ENCODE measurements at regions not wholly inside any gene's neighbourhood (a gene's known extent, or its start where the extent isn't known, plus 50 kb on each side); places are given as distances from the start of the nearest gene placed in this dataset.

DNA sequence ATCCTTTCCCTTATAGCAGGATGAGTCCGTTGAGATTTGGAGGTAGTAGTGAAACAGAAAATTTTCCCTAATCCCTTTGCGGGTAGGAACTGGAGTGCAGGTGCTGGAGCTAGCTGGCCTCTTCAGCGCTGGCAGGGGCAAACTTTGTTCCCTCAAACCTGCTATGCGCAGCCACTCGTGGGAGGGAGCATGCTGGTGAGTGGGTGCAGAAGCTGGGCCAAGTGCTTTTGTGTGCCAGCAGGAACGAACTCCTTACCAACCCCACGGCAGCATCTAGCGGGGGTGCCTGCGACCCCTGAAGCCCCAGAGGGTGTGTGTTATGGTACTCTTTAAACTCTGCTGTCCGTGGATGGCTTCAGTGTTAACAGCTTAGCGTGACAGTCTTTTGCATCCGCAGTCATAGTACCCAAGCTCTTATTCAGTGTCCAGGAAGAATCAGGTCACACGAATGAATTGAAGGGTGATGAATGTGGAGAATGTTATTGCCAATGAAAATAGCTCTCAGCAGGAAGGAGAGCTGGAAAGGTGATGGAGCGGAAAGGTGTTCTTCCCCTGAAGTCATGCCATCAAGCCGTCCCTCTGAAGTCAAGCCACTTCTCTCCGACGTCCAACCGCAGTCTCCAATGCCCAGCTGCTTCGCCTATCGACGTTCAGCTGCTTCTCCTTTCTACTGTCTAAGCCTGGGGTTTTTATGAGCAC lies 1445.1 kb upstream of the CDH9 start:
- no peak overlapping the region for H3K23ac ChIP-seq (ENCODE audit: insufficient read length, low read depth, low read length)
- no peak overlapping the region for H3K27ac ChIP-seq (ENCODE audit: insufficient read length, low read depth, low read length)
- H3K9me3 Mint-ChIP-seq: peaks cover 0 to 2% of the 10 kb centered on the region in 2 experiments; a peak in 1 of 5 replicates
- peaks cover 4% of the 10 kb centered on the region; the same call in 1 of the 2 replicates for H3K4me1 ChIP-seq (ENCODE audit: insufficient read depth, low read length)
- H2AFZ ChIP-seq (ENCODE audit: low read length): no peak overlapping the region
- no peaks in the 10 kb centered on the region for H3K79me2 ChIP-seq (ENCODE audit: insufficient read depth, low read length)
- no peak overlapping the region for H3K4me2 ChIP-seq (ENCODE audit: insufficient read depth, insufficient read length, low read length)
- H3K18ac ChIP-seq (ENCODE audit: insufficient read length, low read depth, low read length): no peak overlapping the region
- no peak overlapping the region for H3K56ac ChIP-seq (ENCODE audit: insufficient read length, low read depth, low read length)
- no peaks in the 10 kb centered on the region for H3K23me2 ChIP-seq (ENCODE audit: insufficient read length, low read depth, low read length, poor library complexity, severe bottlenecking)
- H3K4me1 Mint-ChIP-seq: peaks cover 3 to 4% of the 10 kb centered on the region in 2 experiments
- H2BK15ac ChIP-seq (ENCODE audit: low read depth, low read length): no peak overlapping the region
- TF ChIP-seq, protein P1, sequence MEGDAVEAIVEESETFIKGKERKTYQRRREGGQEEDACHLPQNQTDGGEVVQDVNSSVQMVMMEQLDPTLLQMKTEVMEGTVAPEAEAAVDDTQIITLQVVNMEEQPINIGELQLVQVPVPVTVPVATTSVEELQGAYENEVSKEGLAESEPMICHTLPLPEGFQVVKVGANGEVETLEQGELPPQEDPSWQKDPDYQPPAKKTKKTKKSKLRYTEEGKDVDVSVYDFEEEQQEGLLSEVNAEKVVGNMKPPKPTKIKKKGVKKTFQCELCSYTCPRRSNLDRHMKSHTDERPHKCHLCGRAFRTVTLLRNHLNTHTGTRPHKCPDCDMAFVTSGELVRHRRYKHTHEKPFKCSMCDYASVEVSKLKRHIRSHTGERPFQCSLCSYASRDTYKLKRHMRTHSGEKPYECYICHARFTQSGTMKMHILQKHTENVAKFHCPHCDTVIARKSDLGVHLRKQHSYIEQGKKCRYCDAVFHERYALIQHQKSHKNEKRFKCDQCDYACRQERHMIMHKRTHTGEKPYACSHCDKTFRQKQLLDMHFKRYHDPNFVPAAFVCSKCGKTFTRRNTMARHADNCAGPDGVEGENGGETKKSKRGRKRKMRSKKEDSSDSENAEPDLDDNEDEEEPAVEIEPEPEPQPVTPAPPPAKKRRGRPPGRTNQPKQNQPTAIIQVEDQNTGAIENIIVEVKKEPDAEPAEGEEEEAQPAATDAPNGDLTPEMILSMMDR (conservative IDR thresholded peaks at IDR 0.05): no peak
- H3K27me3 ChIP-seq (ENCODE audit: insufficient read depth, low read length): no peaks in the 10 kb centered on the region
- no CpG with 5 or more reads among the region's 21 CpGs for WGBS (ENCODE audit: extremely low coverage, insufficient read length, low lambda C conversion rate)
- no peak overlapping the region for H3K9ac ChIP-seq (ENCODE audit: extremely low read depth, insufficient read length, low read length)
- no peak overlapping the region for H3K14ac ChIP-seq (ENCODE audit: insufficient read depth, low read length)
- DNase-seq: no peak
- no peak overlapping the region for H3K27ac Mint-ChIP-seq
- no peak overlapping the region for H2BK5ac ChIP-seq (ENCODE audit: insufficient read length, low read length)
- H3K27me3 Mint-ChIP-seq (ENCODE audit: low read depth): no peaks in the 10 kb centered on the region
- no peaks in the 10 kb centered on the region for H4K20me1 ChIP-seq (ENCODE audit: control insufficient read depth, insufficient read depth, insufficient read length)
- no peak overlapping the region for H2BK20ac ChIP-seq (ENCODE audit: low read depth, low read length, poor library complexity, severe bottlenecking)
- no peak overlapping the region for H3K4ac ChIP-seq (ENCODE audit: low read depth, low read length)
- H2BK12ac ChIP-seq (ENCODE audit: insufficient read length, low read depth, low read length): no peak overlapping the region
- no peak overlapping the region for H4K8ac ChIP-seq (replicated peaks; ENCODE audit: insufficient read length, low read depth, low read length)
- H3K36me3 Mint-ChIP-seq (ENCODE audit: insufficient read depth in 1 of 3, low read depth in 3 of 3): no peaks in the 10 kb centered on the region
- no peak overlapping the region for H4K5ac ChIP-seq (ENCODE audit: insufficient read length, low read depth, low read length)
- H2BK120ac ChIP-seq (ENCODE audit: low read depth, low read length, poor library complexity, severe bottlenecking): no peak overlapping the region
- H3T11ph ChIP-seq (ENCODE audit: low read length): no peak overlapping the region
- no peak overlapping the region for H2AK5ac ChIP-seq (ENCODE audit: insufficient read length, low read length)
- no peaks in the 10 kb centered on the region for H3K9me3 ChIP-seq (ENCODE audit: control insufficient read depth, low read depth, low read length)
- H4K91ac ChIP-seq (ENCODE audit: insufficient read length, low read depth, low read length): no peak overlapping the region
- no peaks in the 10 kb centered on the region for H3K79me1 ChIP-seq (ENCODE audit: insufficient read depth, low read depth, low read length, poor library complexity, severe bottlenecking)
- H3K4me3 Mint-ChIP-seq: no peak overlapping the region

Measured in H9 (cell line).